ENCODE measurements at regions not wholly inside any gene's neighbourhood (a gene's known extent, or its start where the extent isn't known, plus 50 kb on each side); places are given as distances from the start of the nearest gene placed in this dataset.
A peak's percentile ranks its signal among the peaks of the same experiment; 100 is the strongest.

DNA sequence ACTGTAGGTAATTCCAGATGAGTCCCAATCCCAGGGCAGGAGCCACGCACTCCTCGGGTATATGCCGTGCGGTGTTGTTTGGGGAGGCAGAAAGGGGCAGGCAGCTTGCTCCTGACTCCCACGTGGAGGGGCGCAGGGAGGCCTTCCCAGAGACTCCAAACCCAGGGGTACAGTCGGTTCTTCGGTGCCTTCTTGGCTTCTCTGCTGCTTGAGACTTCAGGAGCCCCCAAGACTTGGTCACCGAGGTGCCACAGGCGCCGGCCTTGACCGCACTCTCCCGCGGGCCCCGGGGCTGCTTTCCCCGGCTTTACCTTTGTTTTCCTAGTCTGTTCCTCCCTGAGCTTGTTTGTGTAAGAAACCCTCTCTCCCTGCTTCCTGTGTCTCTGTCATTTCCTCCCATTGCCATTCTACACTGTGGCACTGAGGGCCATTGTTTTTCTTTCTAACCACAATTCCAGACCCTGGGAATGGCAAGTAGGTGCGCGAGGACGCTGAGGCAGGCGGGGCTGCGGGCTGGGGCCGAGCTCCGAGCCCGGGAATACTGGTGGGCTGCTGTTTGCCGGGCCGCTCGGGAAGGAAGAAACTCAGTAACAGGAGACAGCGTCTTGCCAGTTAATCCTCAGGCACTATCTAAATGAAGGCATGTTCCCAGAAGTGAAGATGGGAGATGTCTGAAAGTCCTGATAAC, 215.6 kb upstream of the HEY2 start:
- WGBS, 2 experiments (ENCODE audit: extremely low coverage in 1 of 2, insufficient coverage in 1 of 2, insufficient read length in 1 of 2, insufficient replicate concordance in 2 of 2, low coverage in 1 of 2, low lambda C conversion rate in 2 of 2, missing lambda C conversion rate in 1 of 2), result 85% methylated on average over 26 of the region's 28 CpGs; no CpG with 5 or more reads in 1 of the 2 experiments

More for the DNA sequence above, 215.6 kb upstream of the HEY2 start:
- TF ChIP-seq HDAC2 (IDR thresholded peaks at IDR 0.05; ENCODE audit: borderline replicate concordance in 1 of 2, low read depth in 2 of 2, low read length in 2 of 2) (no peak), PHF8 (conservative IDR thresholded peaks at IDR 0.05; ENCODE audit: low read depth, low read length) (no peak), ASH2L (IDR thresholded peaks at IDR 0.05; ENCODE audit: low read length) (peak; percentile 32), TBP (IDR thresholded peaks at IDR 0.05; ENCODE audit: low read depth, low read length) (no peak), CEBPB (IDR thresholded peaks at IDR 0.05; ENCODE audit: low read depth, low read length) (no peak)
- peak overlapping the region; percentile 48 for H2BK120ac ChIP-seq (replicated peaks; ENCODE audit: low read depth, low read length)
- H3K27ac ChIP-seq (ENCODE audit: low read depth, low read length), result no peak overlapping the region
- ChIA-PET CTCF (ENCODE audit: partially characterized antibody) (interaction anchor here (0.6 to 1.7 kb wide), 10 partner anchors 9 to 245 kb away, joined by 3 to 9 read pairs (median 4); no protein-coding TSS in a partner anchor), POLR2A (ENCODE audit: partially characterized antibody) (interaction anchor here (1.1 to 1.5 kb wide), 2 partner anchors 20 to 30 kb away, joined by 3 read pairs; no protein-coding TSS in a partner anchor)
- peak overlapping the region; percentile 83; the same call in 1 of the 2 replicates for H4K8ac ChIP-seq (ENCODE audit: extremely low read depth, insufficient read depth, low read length)
- H3K56ac ChIP-seq (replicated peaks; ENCODE audit: insufficient read length, low read depth, low read length), result no peak overlapping the region
- H2BK5ac ChIP-seq (ENCODE audit: low read depth, low read length), result peak overlapping the region; percentile 57; the same call in 1 of the 2 replicates
- H3K23ac ChIP-seq (ENCODE audit: insufficient read length), result no peak overlapping the region
- H2AFZ ChIP-seq (ENCODE audit: low read length), result peak overlapping the region; percentile 91; the same call in 1 of the 2 replicates
- peak in 1 of 2 experiments; percentile 57 for DNase-seq (ENCODE audit: low read depth in 1 of 2, low spot score in 2 of 2)
- no peak overlapping the region for H3K9ac ChIP-seq (replicated peaks in 1 of 4; ENCODE audit: extremely low read depth in 1 of 4, low read depth in 3 of 4, low read length in 3 of 4)
- no peaks in the 10 kb centered on the region for H3K9me3 ChIP-seq (ENCODE audit: insufficient read depth in 2 of 2, low read depth in 1 of 2, low read length in 1 of 2)
- no peak overlapping the region for H4K91ac ChIP-seq (replicated peaks; ENCODE audit: insufficient read length, low read length)
- no peak overlapping the region for H3K4ac ChIP-seq (replicated peaks; ENCODE audit: insufficient read length, low read depth, low read length)
- H2AK5ac ChIP-seq (ENCODE audit: low read depth, low read length), result no peak overlapping the region
- peak overlapping the region; percentile 22; the same call in 1 of the 2 replicates for H2BK12ac ChIP-seq (ENCODE audit: low read depth, low read length)
- H3K27me3 ChIP-seq (replicated peaks in 1 of 4; ENCODE audit: control insufficient read depth in 3 of 4, extremely low read depth in 1 of 4, insufficient read depth in 3 of 4, low read length in 3 of 4), result no peaks in the 10 kb centered on the region
- H4K20me1 ChIP-seq (replicated peaks in 1 of 2; ENCODE audit: control insufficient read depth in 1 of 2, insufficient read depth in 2 of 2, low read length in 2 of 2), result no peaks in the 10 kb centered on the region
- peaks cover 2% of the 10 kb centered on the region; the same call in 1 of the 2 replicates for H3K23me2 ChIP-seq (ENCODE audit: low read depth, low read length)
- H3K36me3 ChIP-seq (ENCODE audit: control insufficient read depth in 2 of 4, insufficient read depth in 4 of 4, low read length in 3 of 4), result no peaks in the 10 kb centered on the region
- H3K14ac ChIP-seq (ENCODE audit: insufficient read length), result no peak overlapping the region
- H4K5ac ChIP-seq (ENCODE audit: insufficient read length, low read depth, low read length), result no peak overlapping the region
- H2BK15ac ChIP-seq (ENCODE audit: low read length), result no peak overlapping the region
- H2BK20ac ChIP-seq (ENCODE audit: low read length), result peak overlapping the region; percentile 87; the same call in 1 of the 2 replicates
- no peaks in the 10 kb centered on the region for H3K79me2 ChIP-seq (ENCODE audit: control insufficient read depth in 1 of 2, insufficient read depth in 2 of 2, low read length in 2 of 2)
- H3K4me1 ChIP-seq (replicated peaks in 1 of 4; ENCODE audit: control insufficient read depth in 3 of 4, insufficient read depth in 4 of 4, low read length in 3 of 4), result peaks cover 2 to 13% (median 5%) of the 10 kb centered on the region in 4 experiments; a peak in 5 of 7 replicates
- peak overlapping the region; percentile 1 to 67; a peak in 3 of 4 replicates for H3K4me2 ChIP-seq (ENCODE audit: insufficient read depth in 1 of 2, low read depth in 2 of 2, low read length in 2 of 2)
- no peak overlapping the region for H3K4me3 ChIP-seq (ENCODE audit: extremely low read depth in 1 of 4, insufficient read depth in 2 of 4, low read depth in 3 of 4, low read length in 4 of 4)
- H3K18ac ChIP-seq (ENCODE audit: extremely low read depth, low read length), result peak overlapping the region; percentile 79
- FAIRE-seq, result no peak
- no peaks in the 10 kb centered on the region for H3K79me1 ChIP-seq (ENCODE audit: low read depth, low read length)

Measured in H1 (cell line).